Gastrocnemius medialis (tissue), 4 donors: ENCODE measurements at regions not wholly inside any gene's neighbourhood (a gene's known extent, or its start where the extent isn't known, plus 50 kb on each side); places are given as distances from the start of the nearest gene placed in this dataset.

Source experiments
- ATAC-seq, 2 donors: fragments of 150-250 bp; one replicate each; pipeline ENCODE4 v1.9.1; 2016
- DNase-seq, 2 donors: peaks; one replicate each; pipeline ENCODE4 v3.0.0-alpha.2; 2019
- H3K27ac ChIP-seq, 4 donors: fragments of 200-600 bp; sonication (generic); 1 replicate in 1 of 4; 2 replicates in 3 of 4; pipeline ENCODE4 v1.5.1; 2016 to 2018; ENCODE audit warnings: mild to moderate bottlenecking in 2 of 4, moderate library complexity in 1 of 4
- H3K27me3 ChIP-seq, 3 donors: fragments of 200-600 bp; sonication (generic) in 2 of 3; 1 replicate in 1 of 3; 2 replicates in 2 of 3; pipeline versions ENCODE4 v1.5.1 to v1.6.0; 2016 to 2019; ENCODE audit warnings: mild to moderate bottlenecking in 1 of 3, moderate library complexity in 1 of 3
- H3K36me3 ChIP-seq, 2 donors: fragments of 200-600 bp; sonication (generic) in 1 of 2; one replicate each; pipeline ENCODE4 v1.5.1; 2017 to 2018
- H3K4me1 ChIP-seq, 2 donors: fragments of 200-600 bp; sonication (generic) in 1 of 2; one replicate each; pipeline ENCODE4 v1.5.1; 2016 to 2017; ENCODE audit warnings: mild to moderate bottlenecking in 2 of 2
- H3K4me3 ChIP-seq, 4 donors: fragments of 200-600 bp; sonication (generic) in 3 of 4; 1 replicate in 1 of 4; 2 replicates in 3 of 4; pipeline ENCODE4 v1.5.1; 2016 to 2019; ENCODE audit warnings: mild to moderate bottlenecking in 2 of 4
- H3K9me3 ChIP-seq, 3 donors: fragments of 200-600 bp; sonication (generic) in 2 of 3; 1 replicate in 1 of 3; 2 replicates in 2 of 3; pipeline ENCODE4 v1.5.1; 2016 to 2019
- CTCF ChIP-seq, 5 experiments: fragments of 450-650 bp in 3 of 5; fragments of 200-600 bp in 2 of 5; sonication (generic) in 2 of 5; IDR thresholded peaks in 4 of 5; conservative IDR thresholded peaks in 1 of 5; 1 replicate in 4 of 5; 2 replicates in 1 of 5; pipeline ENCODE4 v1.5.1; 2016 to 2019; ENCODE audit warnings: antibody characterized with exemption in 5 of 5, mild to moderate bottlenecking in 3 of 5, moderate library complexity in 3 of 5
- POLR2A ChIP-seq, 2 donors: fragments of 450-650 bp; IDR thresholded peaks; one replicate each; pipeline ENCODE4 v1.6.1; 2017; ENCODE audit warnings: antibody characterized with exemption in 2 of 2, mild to moderate bottlenecking in 2 of 2, moderate library complexity in 2 of 2
- in situ Hi-C, 4 donors: fragments of 200-750 bp; cut with MboI; loops; one replicate each; pipeline versions ENCODE4 v1.15.0 to v1.8.0; 2017; ENCODE audit warnings: low sequenced_read_pairs in 4 of 4
- intact Hi-C: fragments of 100-400 bp; cut with DNase I; formaldehyde crosslinking; loops from one replicate; pipeline ENCODE4 v1.15.1; 2023; ENCODE audit warnings: low total_unique reads

- Histone ChIP-seq H3K9me3 (no peaks in the 10 kb centered on the region), H3K36me3 (no peaks in the 10 kb centered on the region), H3K27ac (no peak overlapping the region), H3K4me1 (no peaks in the 10 kb centered on the region), H3K4me3 (no peak overlapping the region), H3K27me3 (no peaks in the 10 kb centered on the region)
- intact Hi-C loops = no loop called here
- DNase-seq (no peak), ATAC-seq (no peak)
- TF ChIP-seq POLR2A (IDR thresholded peaks at IDR 0.05) = no peak
- TF ChIP-seq CTCF (IDR thresholded peaks at IDR 0.05 in 4 of 5, conservative IDR thresholded peaks at IDR 0.05 in 1 of 5) = no peak
- in situ Hi-C loops = no loop called here
These were observed 157.0 kb upstream of the SERPINE2 start for GRCh38 chr2:224195925-224196571.

- no peak for ATAC-seq
- Histone ChIP-seq H3K36me3 (no peaks in the 10 kb centered on the region), H3K9me3 (no peaks in the 10 kb centered on the region), H3K27ac (no peak overlapping the region), H3K27me3 (no peaks in the 10 kb centered on the region), H3K4me1 (no peaks in the 10 kb centered on the region), H3K4me3 (no peak overlapping the region)
- in situ Hi-C loops (no loop called here), intact Hi-C loops (no loop called here)
- DNase-seq = no peak
- TF ChIP-seq CTCF (IDR thresholded peaks at IDR 0.05 in 4 of 5, conservative IDR thresholded peaks at IDR 0.05 in 1 of 5) (no peak), POLR2A (IDR thresholded peaks at IDR 0.05) (no peak)
These were observed 155.1 kb upstream of the SERPINE2 start for GRCh38 chr2:224194161-224194560.

DNA sequence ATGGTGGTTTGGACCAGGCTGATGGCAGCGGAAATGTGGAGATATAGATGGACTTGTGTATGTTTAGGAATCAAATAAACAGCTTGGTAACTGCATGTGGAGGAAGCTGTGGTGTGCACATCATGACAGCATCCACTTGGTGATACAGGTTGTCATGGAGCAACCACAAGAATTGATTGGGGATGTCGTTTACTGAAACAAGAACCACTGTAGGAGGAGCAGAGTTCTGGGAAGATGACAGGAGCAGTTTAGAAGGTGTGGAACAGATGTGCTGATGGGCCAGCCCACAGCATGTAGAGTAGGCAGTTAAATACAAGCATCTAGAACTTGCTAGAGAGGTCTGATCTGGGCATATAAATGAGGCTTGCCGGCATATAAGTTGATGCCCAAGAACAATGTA is 152.4 kb upstream of the SERPINE2 start:
- H3K27ac ChIP-seq = no peak overlapping the region
- no peaks in the 10 kb centered on the region for H3K4me1 ChIP-seq
- in situ Hi-C loops = no loop called here
- TF ChIP-seq POLR2A (IDR thresholded peaks at IDR 0.05) = no peak
- TF ChIP-seq CTCF (IDR thresholded peaks at IDR 0.05 in 4 of 5, conservative IDR thresholded peaks at IDR 0.05 in 1 of 5) = no peak
- ATAC-seq (no peak), DNase-seq (no peak)
- H3K4me3 ChIP-seq = no peak overlapping the region
- no peaks in the 10 kb centered on the region for H3K27me3 ChIP-seq
- H3K9me3 ChIP-seq = no peaks in the 10 kb centered on the region
- intact Hi-C loops = no loop called here
- no peaks in the 10 kb centered on the region for H3K36me3 ChIP-seq

DNA sequence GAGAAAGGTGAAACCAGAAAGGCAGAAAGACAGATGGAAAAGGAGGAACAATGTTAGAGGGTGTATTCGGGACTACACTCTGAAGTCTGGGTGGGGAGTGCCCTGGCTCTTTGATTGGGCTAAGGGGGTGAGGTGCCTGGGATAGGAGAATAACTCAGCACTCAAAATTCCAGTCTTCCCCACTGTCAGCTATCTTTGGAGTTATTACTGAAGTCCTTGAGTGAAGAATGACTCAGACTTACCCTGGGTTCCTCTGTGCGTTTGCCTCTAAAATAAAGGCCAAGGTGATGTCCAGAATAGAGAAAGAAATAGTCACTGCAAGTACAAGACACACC is 151.8 kb upstream of the SERPINE2 start:
- intact Hi-C loops = no loop called here
- Histone ChIP-seq H3K36me3 (no peaks in the 10 kb centered on the region), H3K27me3 (no peaks in the 10 kb centered on the region), H3K27ac (no peak overlapping the region), H3K4me3 (no peak overlapping the region), H3K9me3 (no peaks in the 10 kb centered on the region), H3K4me1 (no peaks in the 10 kb centered on the region)
- TF ChIP-seq POLR2A (IDR thresholded peaks at IDR 0.05) (no peak), CTCF (IDR thresholded peaks at IDR 0.05 in 4 of 5, conservative IDR thresholded peaks at IDR 0.05 in 1 of 5) (no peak)
- DNase-seq (no peak), ATAC-seq (no peak)
- in situ Hi-C loops = no loop called here
